Hepatocyte (in vitro differentiated cells): ENCODE measurements at regions not wholly inside any gene's neighbourhood (a gene's known extent, or its start where the extent isn't known, plus 50 kb on each side); places are given as distances from the start of the nearest gene placed in this dataset.
"Not testable (repeated sequence)": the region's sequence is repeated elsewhere in the genome, so short reads cannot be mapped to it uniquely, and the experiment has no call there.

Experiments
- DNase-seq: peaks from one replicate; pipeline ENCODE4 v3.0.0-alpha.2; 2016; ENCODE audit warnings: low spot score
- H2AFZ ChIP-seq: fragments of 200-600 bp; sonication (generic); 2 replicates; pipeline ENCODE4 v1.6.0; 2016; ENCODE audit warnings: antibody characterized with exemption, mild to moderate bottlenecking
- H3K27ac ChIP-seq: fragments of 200-600 bp; sonication (generic); 2 replicates; pipeline ENCODE4 v1.5.1; 2016; ENCODE audit warnings: mild to moderate bottlenecking
- H3K27me3 ChIP-seq: fragments of 200-600 bp; sonication (generic); 2 replicates; pipeline ENCODE4 v1.6.1; 2016
- H3K36me3 ChIP-seq: fragments of 200-600 bp; sonication (generic); replicated peaks from 2 replicates; pipeline ENCODE4 v1.5.1; 2016; ENCODE audit warnings: low read depth; ENCODE audit not compliant: insufficient read depth
- H3K4me1 ChIP-seq: fragments of 200-600 bp; sonication (generic); 2 replicates; pipeline ENCODE4 v1.5.1; 2016; ENCODE audit warnings: mild to moderate bottlenecking, moderate library complexity; ENCODE audit not compliant: insufficient read depth
- H3K4me2 ChIP-seq: fragments of 200-600 bp; sonication (generic); 2 replicates; pipeline ENCODE4 v1.6.0; 2016
- H3K4me3 ChIP-seq: fragments of 200-600 bp; sonication (generic); 2 replicates; pipeline ENCODE4 v1.5.1; 2016; ENCODE audit warnings: mild to moderate bottlenecking
- H3K79me2 ChIP-seq: fragments of 200-600 bp; sonication (generic); 2 replicates; pipeline ENCODE4 v1.6.0; 2017; ENCODE audit warnings: mild to moderate bottlenecking
- H3K9me2 ChIP-seq: fragments of 200-600 bp; sonication (generic); replicated peaks from 2 replicates; pipeline ENCODE4 v1.6.0; 2017; ENCODE audit warnings: mild to moderate bottlenecking; ENCODE audit not compliant: insufficient read depth
- H3K9me3 ChIP-seq: fragments of 200-600 bp; sonication (generic); 2 replicates; pipeline ENCODE4 v1.5.1; 2016; ENCODE audit warnings: low read depth, mild to moderate bottlenecking
- H4K20me1 ChIP-seq: fragments of 200-600 bp; sonication (generic); 2 replicates; pipeline ENCODE4 v1.6.0; 2016; ENCODE audit warnings: mild to moderate bottlenecking; ENCODE audit not compliant: insufficient read depth, poor library complexity, severe bottlenecking
- EZH2 ChIP-seq: fragments of 200-600 bp; sonication (generic); IDR thresholded peaks from 2 replicates; pipeline ENCODE4 v1.6.1; 2016; ENCODE audit warnings: antibody characterized with exemption, mild to moderate bottlenecking, borderline replicate concordance
- EZH2phosphoT487 ChIP-seq: fragments of 200-600 bp; sonication (generic); IDR thresholded peaks from one replicate; pipeline ENCODE4 v1.6.1; 2018; ENCODE audit warnings: antibody characterized with exemption, mild to moderate bottlenecking, low read depth, moderate library complexity; ENCODE audit not compliant: unreplicated experiment, severe bottlenecking
- WGBS: methylation state at CpG from one replicate; pipeline ENCODE4 v1.1.6; 2016; ENCODE audit warnings: low lambda C conversion rate; ENCODE audit errors: missing lambda C conversion rate; 5-methylcytosine and 5-hydroxymethylcytosine counted together
- TF ChIP-seq, protein P1 (sequence below): fragments of 200-600 bp; sonication (generic); IDR thresholded peaks from 2 replicates; pipeline ENCODE4 v1.5.1; 2016; ENCODE audit warnings: antibody characterized with exemption, mild to moderate bottlenecking; ENCODE audit not compliant: poor library complexity

DNA sequence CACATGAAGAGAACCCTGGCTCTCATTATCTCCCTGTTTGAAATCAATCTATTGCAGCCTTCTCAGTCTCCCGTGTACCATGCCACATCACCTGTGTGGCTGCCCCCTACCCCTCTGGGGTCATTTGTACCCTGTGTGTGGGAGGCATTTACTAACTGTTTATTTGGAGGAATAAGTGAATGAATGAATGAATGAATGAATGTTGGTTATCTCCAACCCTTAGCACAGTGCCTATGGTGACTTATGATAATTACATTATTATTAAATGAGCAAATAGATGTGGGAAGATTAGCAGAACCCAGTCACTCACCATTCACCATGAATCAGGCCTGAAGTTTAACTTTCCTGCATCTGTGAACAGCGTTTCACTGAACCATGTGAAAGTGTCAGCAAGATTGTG, 560.8 kb downstream of the MATN1 start:
- H2AFZ ChIP-seq = no peak overlapping the region
- H3K27ac ChIP-seq = no peak overlapping the region
- H3K9me2 ChIP-seq = no peaks in the 10 kb centered on the region
- DNase-seq = no peak
- no peaks in the 10 kb centered on the region for H3K9me3 ChIP-seq
- TF ChIP-seq, protein P1, sequence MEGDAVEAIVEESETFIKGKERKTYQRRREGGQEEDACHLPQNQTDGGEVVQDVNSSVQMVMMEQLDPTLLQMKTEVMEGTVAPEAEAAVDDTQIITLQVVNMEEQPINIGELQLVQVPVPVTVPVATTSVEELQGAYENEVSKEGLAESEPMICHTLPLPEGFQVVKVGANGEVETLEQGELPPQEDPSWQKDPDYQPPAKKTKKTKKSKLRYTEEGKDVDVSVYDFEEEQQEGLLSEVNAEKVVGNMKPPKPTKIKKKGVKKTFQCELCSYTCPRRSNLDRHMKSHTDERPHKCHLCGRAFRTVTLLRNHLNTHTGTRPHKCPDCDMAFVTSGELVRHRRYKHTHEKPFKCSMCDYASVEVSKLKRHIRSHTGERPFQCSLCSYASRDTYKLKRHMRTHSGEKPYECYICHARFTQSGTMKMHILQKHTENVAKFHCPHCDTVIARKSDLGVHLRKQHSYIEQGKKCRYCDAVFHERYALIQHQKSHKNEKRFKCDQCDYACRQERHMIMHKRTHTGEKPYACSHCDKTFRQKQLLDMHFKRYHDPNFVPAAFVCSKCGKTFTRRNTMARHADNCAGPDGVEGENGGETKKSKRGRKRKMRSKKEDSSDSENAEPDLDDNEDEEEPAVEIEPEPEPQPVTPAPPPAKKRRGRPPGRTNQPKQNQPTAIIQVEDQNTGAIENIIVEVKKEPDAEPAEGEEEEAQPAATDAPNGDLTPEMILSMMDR = no peak
- TF ChIP-seq EZH2 (no peak), EZH2phosphoT487 (no peak)
- H3K4me2 ChIP-seq = no peak overlapping the region
- H3K27me3 ChIP-seq = peaks cover 8% of the 10 kb centered on the region
- no peaks in the 10 kb centered on the region for H3K36me3 ChIP-seq
- no peaks in the 10 kb centered on the region for H4K20me1 ChIP-seq
- 87% methylated on average over 2 of the region's 2 CpGs for WGBS
- no peak overlapping the region for H3K4me3 ChIP-seq
- H3K79me2 ChIP-seq = no peaks in the 10 kb centered on the region
- no peaks in the 10 kb centered on the region for H3K4me1 ChIP-seq

DNA sequence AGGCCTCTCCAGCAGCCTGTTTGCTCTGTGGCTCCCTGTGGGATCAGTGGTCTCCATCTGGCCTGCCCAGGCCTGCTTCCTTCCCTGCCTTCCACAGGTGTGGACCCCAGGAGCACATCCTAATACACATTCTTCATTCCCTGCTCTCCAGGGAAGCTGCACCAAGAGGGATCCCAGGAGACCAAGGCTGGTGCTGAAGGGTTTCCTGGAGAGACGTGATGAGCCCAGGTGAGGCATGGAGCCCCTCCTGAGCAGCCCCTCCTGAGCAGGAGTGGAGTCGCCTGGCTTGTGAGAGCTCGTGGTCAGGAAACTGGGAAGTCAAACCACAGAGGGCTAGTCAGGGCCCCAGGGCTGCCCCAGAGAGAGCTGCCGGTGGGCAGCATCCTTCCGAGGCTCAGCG, 561.4 kb downstream of the MATN1 start:
- no peaks in the 10 kb centered on the region for H4K20me1 ChIP-seq
- no peak overlapping the region for H2AFZ ChIP-seq
- no peaks in the 10 kb centered on the region for H3K36me3 ChIP-seq
- H3K79me2 ChIP-seq = no peaks in the 10 kb centered on the region
- peaks cover 8% of the 10 kb centered on the region for H3K27me3 ChIP-seq
- no peak overlapping the region for H3K27ac ChIP-seq
- H3K4me2 ChIP-seq = no peak overlapping the region
- H3K4me3 ChIP-seq = no peak overlapping the region
- TF ChIP-seq EZH2 = no peak
- no peak for TF ChIP-seq EZH2phosphoT487
- TF ChIP-seq, protein P1 = no peak
- no peaks in the 10 kb centered on the region for H3K9me3 ChIP-seq
- no peak for DNase-seq
- H3K4me1 ChIP-seq = no peaks in the 10 kb centered on the region
- 76% methylated on average over 6 of the region's 6 CpGs for WGBS
- no peaks in the 10 kb centered on the region for H3K9me2 ChIP-seq

DNA sequence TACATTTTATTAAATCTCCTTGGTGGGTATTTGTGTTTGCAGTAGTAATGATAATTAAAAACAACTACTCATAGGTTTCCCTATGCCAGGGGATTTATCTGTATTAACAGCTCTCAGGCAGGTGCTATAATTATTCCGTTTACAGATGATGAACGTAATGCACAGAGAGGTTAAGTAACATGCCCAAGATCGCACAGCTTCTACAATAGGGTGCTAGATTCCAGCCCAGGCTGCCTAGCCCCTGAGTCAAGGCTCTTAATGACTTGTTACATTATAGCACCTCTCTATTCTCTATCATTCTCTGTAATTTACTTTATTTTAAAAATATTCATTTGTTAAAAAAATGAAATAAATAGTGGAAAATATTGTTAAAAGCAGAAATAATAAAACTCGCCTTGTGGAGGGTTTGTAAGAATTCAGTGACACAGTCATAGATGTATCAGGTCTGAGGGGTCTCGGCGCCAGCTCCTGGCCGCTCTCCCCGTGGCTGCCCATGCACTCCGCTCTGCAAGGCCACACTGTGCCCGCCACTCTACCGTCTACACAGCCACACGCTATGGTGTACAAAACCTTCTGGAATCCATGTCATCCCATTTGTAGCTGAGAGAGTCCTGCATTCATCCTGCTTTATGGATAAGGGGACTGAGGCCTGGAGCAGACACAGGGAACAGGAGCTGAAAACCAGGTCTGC, 562.2 kb downstream of the MATN1 start:
- Histone ChIP-seq H3K4me3 (no peak overlapping the region), H3K79me2 (no peaks in the 10 kb centered on the region), H4K20me1 (no peaks in the 10 kb centered on the region), H3K36me3 (no peaks in the 10 kb centered on the region), H3K9me2 (no peaks in the 10 kb centered on the region), H3K4me1 (no peaks in the 10 kb centered on the region), H3K4me2 (no peak overlapping the region), H2AFZ (no peak overlapping the region), H3K27me3 (peaks cover 8% of the 10 kb centered on the region), H3K9me3 (no peaks in the 10 kb centered on the region), H3K27ac (no peak overlapping the region)
- DNase-seq = no peak
- WGBS = 89% methylated on average over 12 of the region's 12 CpGs
- TF ChIP-seq EZH2phosphoT487 (no peak), EZH2 (no peak)
- TF ChIP-seq, protein P1 = no peak

DNA sequence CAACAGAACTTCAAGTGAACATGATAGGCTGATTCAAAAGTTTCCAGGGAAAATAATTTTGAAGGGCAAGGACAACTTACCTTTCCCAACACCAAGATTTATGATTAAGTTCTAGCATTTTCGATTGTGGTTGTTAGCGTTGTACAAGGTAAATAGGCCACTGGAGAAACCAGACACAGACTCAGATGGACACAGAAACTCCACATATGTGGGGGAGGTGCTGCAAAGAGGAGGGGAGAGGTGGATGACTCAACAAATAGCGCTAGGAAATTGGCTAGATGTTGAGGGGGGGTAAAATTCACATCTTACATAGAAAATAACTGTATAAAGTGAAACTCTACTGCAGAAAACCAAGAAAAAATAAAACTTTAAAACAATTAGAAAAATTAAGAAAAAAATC, 564.4 kb downstream of the MATN1 start:
- Histone ChIP-seq H4K20me1 (no peaks in the 10 kb centered on the region), H3K4me1 (no peaks in the 10 kb centered on the region), H3K27ac (no peak overlapping the region), H3K9me2 (no peaks in the 10 kb centered on the region), H3K9me3 (no peaks in the 10 kb centered on the region), H3K79me2 (no peaks in the 10 kb centered on the region), H3K4me3 (no peak overlapping the region), H3K4me2 (no peak overlapping the region), H3K36me3 (no peaks in the 10 kb centered on the region), H3K27me3 (peaks cover 8% of the 10 kb centered on the region), H2AFZ (no peak overlapping the region)
- TF ChIP-seq, protein P1 = no peak
- TF ChIP-seq EZH2 (no peak), EZH2phosphoT487 (no peak)
- peak; percentile 1 for DNase-seq
- 63% methylated on average over 3 of the region's 3 CpGs for WGBS

DNA sequence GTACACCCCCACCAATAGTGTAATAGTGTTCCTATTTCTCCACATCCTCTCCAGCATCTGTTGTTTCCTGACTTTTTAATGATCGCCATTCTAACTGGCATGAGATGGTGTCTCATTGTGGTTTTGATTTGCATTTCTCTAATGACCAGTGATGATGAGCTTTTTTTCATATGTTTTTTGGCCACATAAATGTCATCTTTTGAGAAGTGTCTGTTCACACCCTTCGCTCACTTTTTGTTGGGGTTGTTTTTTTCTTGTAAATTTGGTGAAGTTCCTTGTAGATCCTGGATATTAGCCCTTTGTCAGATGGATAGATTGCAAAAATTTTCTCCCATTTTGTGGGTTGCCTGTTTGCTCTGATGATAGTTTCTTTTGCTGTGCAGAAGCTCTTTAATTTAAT, 567.7 kb downstream of the MATN1 start:
- H3K4me2 ChIP-seq, H2AFZ ChIP-seq, H3K27ac ChIP-seq, H3K4me3 ChIP-seq, DNase-seq, H3K36me3 ChIP-seq, H3K9me3 ChIP-seq, H3K27me3 ChIP-seq, H3K9me2 ChIP-seq, H4K20me1 ChIP-seq, H3K4me1 ChIP-seq, H3K79me2 ChIP-seq: not testable (repeated sequence)
- 90% methylated on average over 2 of the region's 2 CpGs for WGBS

DNA sequence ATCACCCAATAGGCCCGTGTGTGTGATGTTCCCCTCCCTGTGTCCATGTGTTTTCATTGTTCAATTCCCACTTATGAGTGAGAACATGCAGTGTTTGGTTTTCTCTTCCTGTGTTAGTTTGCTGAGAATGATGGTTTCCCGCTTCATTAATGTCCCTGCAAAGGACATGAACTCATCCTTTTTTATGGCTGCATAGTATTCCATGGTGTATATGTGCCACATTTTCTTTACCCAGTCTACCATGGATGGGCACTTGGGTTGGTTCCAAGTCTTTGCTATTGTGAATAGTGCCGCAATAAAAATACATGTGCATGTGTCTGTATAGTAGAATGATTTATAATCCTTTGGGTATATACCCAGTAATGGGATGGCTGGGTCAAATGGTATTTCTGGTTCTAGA, 568.1 kb downstream of the MATN1 start:
- 93% methylated on average over 3 of the region's 3 CpGs for WGBS

More for the DNA sequence above, 568.1 kb downstream of the MATN1 start:
- H3K9me3 ChIP-seq, H3K27me3 ChIP-seq, DNase-seq, H3K9me2 ChIP-seq, H3K79me2 ChIP-seq, H4K20me1 ChIP-seq, H3K4me2 ChIP-seq, H3K4me1 ChIP-seq, H3K27ac ChIP-seq, H3K36me3 ChIP-seq, H3K4me3 ChIP-seq, H2AFZ ChIP-seq: not testable (repeated sequence)
